Glomerular visceral epithelial cell (primary cell): ENCODE measurements at regions not wholly inside any gene's neighbourhood (a gene's known extent, or its start where the extent isn't known, plus 50 kb on each side); places are given as distances from the start of the nearest gene placed in this dataset.
"Not testable (repeated sequence)": the region's sequence is repeated elsewhere in the genome, so short reads cannot be mapped to it uniquely, and the experiment has no call there.

ENCODE experiments used
- DNase-seq: peaks from one replicate; pipeline ENCODE4 v3.0.0-alpha.2; 2016; ENCODE audit errors: extremely low spot score

DNA sequence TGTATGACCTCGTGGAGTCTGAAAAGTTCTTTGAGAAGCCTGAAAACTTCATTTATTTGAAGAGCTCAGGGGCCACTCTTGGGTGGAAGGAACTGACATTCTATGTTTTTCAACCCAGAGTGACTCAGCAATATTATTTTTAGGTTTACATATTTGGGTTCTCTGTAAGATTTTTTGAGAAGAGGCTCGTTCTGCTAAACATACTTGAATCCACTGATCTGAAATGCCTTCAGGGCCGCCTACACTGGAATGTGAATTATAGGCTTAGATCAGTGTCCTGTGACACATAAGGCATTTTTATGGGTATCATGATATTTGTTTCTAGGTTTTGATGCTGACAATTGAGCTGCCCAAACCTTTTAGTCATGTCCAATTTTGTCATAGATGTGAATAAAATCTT lies 86.2 kb downstream of the PSAT1 start:
- no peak for DNase-seq

DNA sequence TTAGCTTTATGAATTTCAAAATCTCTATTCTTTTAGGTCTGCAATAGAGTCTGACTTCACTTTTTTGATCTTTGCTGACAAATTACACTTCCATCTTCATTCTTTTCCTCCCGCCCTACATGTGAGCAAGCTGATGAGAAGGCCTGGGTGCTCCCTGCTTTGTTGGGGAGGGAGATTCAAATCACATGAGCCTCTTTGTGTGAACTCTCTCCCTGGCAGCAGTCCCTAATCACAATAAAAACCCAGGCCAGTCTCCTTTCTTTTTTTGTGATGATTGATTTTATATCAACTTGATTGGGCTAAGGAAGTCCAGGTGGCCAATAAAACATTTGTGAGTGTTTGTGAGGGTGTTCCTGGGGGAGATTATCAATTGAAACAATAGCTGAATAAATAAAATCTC lies 89.4 kb downstream of the PSAT1 start:
- no peak for DNase-seq

DNA sequence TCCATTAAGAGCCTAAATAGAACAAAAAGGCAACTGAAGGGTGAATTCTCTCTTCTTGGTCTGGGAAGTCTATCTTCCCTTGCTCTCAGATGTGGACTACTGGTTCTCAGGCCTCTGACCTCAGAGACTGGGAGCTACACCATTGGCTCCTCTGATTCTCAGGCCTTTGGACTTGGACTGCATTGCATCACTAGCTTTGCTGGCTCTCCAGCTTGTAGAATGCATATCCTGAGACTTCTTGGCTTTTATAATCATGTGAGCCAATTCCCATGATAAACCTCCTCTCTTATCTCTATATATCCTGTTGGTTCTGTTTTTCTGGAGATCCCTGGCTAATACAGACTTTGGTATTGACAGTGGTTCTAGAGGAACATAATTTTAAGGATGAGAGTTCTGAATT lies 89.8 kb downstream of the PSAT1 start:
- no peak for DNase-seq

DNA sequence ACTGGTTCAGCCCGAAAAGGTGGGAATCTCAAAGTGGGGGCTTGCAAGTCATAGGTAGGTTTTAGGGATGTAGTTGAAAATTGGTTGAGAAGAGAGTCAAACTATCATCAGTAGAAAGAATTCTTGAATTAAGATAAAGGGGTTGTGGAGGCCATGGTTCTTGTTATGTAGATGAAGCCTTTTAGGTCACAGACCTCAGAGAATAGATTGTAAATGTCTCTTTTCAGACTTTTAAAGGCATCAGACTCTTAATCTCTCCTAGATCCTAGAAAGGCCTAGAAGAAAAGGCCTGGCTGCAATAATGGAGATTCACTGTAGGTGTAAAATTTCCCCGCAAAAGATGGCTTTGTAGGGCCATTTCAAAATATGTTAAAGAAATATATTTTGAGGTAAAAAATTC lies 96.4 kb downstream of the PSAT1 start:
- DNase-seq: no peak

DNA sequence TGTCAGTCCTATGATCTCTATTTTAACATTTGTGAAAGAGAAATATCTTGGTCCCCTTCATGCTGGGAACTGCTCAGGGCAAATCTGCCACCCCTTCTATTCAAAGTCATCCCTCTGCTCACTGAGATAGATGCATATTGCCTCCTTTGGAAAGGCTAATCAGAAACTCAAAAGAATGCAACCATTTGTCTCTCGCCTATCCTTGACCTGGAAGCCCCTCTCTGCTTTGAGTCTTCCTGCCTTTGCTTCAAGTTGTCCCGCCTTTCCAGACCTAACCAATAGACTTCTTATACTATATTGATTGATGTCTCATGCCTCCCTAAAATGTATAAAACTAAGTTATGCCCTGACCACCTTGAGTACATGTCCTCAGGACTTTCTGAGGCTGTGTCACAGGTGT lies 97.0 kb downstream of the PSAT1 start:
- DNase-seq: no peak

DNA sequence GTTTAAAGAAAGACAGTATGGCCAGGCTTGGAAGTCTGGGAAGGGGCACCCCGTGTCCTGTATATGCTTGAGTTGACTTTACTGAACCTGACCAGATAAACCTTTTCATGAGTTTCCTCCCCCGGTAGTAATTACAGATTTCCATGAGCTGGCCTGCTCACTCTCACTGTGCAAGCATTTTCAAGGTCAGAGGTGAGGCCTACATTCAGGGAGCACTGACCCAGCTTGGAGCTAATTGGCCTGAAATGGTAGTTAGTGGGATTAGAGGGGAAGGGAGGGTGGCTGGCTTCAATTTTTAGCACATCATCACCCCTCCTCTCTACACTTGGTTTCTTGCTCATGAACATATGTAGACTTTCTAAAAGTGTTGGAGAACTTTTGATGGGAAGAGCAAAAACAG lies 99.2 kb downstream of the PSAT1 start:
- no peak for DNase-seq

DNA sequence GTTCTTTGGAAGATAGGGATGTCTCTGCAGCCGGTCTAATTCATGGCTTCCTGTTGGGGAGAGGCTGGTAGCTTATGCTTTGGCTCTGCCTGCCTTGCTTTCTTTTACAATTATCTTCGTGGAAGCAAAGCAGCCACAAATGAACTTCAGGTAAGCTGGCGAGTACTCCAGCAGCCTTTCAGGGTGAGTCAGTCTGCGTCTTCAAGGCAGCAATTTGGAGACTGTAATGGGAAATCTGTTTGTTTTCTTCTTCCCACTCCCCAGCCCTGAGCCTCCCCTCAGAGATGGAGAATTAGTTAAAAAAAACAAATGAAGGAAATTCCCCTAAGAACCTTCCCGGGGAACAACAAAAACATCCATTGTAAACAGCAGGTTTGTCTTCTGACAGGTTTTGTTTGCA lies 100.1 kb downstream of the PSAT1 start:
- no peak for DNase-seq

DNA sequence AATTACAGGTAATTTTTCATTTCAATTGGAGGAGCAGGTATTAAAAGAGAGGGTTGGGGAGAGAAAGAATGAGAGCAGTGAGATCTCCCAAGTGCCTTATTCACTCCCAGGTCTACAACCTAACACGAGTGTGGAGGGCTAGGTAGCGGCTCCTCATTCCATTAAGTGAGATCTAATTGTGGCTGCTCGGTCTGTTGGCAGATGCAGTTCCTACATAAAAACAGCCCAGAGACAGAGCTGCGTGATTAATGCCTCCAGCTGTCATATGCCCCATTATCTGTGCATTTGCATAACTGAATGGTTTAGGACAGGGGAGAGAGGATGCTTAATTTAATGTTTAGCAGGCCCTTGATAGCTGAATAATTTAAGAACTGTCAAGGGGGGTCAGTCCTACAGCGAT lies 100.5 kb downstream of the PSAT1 start:
- no peak for DNase-seq

DNA sequence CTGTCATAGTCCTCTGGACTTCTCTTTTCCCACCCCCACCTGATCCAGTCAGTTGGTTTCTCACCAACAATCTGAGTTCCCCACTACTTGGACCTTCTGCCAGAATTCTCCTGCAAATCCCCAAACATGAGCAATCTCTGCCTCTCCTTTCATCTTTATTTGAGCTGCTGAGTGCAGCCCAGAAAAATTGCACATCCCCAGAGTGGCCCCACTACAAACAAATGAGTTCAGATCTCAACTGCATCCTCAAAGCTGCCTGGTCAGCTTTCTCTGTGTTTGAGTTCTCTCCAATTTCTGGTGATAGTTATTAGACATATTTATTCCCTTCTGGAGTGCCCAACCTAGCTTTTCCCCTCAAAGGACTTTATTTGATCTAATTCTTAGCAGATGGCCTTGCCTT lies 102.2 kb downstream of the PSAT1 start:
- DNase-seq: no peak

DNA sequence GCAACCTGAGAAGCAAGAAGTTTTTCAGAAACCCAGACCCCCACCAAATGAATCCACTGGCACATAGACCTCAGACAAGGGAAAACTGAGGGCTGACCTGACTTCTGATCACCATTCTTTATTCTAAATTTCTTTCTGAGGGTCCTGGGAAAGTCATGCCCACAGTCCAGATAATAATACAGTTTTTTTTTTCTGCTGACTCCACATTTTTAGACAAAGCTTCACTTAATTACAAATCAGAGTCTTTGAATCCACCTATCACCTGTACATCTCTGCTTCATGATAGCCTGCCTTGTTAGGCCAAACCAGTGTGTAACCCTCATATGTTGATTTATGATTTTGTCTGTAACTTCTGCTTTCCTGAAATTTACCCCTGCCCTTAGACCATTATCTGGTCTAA lies 103.6 kb downstream of the PSAT1 start:
- no peak for DNase-seq

DNA sequence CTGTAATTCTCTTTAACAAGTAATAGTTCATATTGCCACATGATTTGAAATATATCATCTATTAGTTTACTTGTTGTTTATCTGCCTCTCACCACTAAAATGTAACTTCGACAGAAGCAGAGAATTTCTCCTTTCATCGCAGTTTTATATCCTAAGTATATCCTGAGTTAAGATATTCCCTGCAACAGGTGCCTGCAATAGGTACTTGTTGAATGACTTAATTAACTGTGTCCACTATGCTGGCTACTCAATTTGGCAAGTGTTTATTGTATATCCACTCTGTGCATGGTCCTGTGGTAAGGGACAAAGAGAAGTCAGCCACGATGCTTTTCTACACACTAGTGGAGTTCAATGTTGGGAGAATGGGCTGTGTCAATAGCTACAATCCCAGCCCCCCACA lies 108.5 kb downstream of the PSAT1 start:
- DNase-seq: no peak

DNA sequence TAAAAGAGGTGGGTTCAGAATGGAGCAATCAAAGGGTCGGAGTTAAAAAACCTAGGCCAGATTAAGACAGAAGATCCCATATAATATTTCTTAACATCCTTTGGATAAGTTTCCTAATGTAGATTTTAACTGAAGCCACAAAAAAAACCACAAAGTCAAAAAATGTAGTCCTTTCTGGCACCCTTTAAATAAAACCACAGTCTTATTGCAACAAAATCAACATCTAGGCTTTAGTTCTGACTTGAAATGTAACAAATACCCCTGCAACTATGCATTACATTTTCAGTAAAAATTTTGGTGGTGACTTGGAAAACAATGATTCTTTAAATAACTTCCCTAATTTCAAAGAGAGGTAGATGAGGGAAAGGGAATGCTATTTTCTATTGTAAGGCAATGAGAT lies 109.2 kb downstream of the PSAT1 start:
- no peak for DNase-seq

DNA sequence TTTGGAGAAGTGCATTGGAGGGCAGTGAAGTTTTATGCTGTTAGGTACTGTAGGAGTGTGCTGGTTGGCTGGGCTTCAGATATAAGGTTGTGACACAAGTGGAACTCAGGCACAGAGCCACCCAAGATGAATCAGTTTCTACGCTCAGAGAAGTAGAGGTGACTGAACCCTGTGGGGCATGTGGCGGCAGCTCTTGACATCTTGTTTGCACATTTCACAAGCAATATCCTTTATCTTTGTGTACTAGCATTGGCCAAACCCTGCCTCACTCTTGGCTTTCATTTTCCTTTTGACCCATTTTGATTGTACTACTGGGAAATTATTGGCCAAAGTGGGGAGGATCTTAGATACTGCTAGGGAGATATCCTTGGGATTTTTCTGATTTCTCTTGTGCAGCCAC lies 110.0 kb downstream of the PSAT1 start:
- DNase-seq: no peak

DNA sequence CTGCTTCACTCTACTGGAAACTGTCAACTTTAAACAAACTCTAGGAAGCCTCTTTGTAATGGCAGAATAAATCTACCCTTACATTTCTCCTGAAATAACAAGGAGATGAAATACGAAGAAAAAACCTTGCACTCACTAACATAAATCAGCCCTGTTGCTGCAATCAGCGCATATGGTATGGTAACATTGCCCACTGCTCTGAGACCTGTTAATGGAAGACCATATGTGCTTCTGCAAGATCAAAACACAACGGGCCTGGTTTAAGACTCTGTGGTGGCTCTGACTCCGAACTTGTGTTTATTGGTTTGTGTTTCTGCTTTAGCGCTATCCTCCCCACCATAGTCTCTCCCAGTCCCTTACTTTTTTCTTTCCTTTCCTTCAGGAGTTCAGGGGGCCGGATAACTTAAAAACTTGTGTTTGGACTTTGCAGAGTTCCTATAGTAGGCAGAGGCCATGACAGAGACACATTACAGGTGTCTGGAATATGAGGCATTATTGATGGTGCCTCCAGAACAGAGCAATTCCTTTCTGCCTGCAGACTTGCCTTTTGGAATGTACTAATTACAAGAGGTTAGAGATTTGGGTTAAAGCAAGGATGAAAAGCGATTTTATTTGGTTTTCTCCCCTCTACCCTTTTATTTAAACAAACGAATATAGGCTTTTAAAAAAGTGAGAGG lies 110.8 kb downstream of the PSAT1 start:
- DNase-seq: no peak

DNA sequence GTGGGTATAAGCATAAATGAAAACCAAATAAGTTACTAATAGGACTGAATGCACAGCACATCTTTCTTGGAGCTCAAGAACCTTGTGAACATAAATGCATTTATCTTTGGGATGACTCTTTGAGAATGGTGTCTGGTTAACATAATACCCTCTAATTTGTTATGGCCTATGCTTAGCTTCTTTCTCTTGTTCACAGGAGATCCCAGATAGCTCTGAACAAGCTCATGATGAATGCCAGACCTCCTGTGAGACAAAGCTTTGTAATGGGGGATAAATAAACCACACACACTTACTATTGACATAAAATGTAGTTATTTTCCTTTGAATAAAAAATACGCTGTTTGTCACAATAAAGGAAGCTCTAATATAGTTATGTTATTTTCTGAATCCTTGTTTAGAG lies 111.5 kb downstream of the PSAT1 start:
- DNase-seq: no peak

DNA sequence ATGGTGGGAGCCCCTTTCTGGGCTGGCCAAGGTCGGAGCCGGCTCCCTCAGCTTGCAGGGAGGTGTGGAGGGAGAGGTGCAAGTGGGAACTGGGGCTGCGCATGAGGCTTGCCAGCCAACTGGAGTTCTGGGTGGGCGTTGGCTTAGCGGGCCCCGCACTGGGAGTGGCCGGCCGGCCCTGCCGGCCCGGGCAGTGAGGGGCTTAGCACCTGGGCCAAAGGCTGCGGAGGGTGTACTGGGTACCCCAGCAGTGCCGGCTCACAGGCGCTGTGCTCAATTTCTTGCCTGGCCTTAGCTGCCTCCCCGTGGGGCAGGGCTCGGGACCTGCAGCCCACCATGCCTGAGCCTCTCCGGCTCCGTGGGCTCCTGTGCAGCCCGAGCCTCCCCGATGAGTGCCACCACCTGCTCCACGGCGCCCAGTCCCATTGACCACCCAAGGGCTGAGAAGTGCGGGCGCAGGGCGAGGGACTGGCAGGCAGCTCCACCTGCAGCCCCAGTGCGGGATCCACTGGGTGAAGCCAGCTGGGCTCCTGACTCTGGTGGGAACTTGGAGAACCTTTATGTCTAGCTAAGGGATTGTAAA lies 113.1 kb downstream of the PSAT1 start:
- not testable (repeated sequence) for DNase-seq

DNA sequence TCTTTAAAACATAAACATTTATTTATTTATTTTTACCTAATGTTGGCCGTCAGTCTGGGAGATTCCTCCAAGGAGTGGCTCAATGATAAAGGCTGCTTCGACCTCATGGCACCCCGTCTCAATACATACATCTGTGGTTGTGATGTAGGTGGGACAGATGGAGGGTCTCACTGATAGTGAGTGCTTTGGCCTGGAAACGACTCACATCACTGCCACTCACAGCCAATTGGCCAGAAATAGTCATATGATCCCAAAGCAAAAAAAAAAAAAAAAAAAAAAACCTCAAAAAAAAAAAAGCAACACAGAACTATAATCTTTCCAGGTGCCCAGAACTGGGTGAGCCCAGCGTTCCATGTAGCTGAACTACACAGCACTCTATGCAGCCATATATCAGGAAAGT lies 125.4 kb downstream of the PSAT1 start:
- DNase-seq: no peak

DNA sequence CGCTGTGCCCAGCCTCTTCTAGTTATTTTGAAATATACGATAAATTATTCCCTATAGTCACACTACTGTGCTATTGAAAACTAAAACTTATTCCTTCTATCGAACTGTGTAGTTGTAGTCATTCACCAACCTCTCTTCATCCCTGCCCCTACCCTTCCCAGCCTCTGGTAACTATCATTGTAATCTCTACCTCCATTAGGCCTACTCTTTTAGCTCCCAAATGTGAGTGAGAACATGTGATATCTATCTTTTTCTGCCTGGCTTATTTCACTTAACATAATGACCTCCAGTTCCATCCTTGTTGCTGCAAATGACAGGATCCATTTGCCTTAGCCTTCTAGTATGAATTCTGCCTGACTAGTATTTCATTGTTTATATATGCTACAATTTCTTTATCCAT lies 127.4 kb downstream of the PSAT1 start:
- DNase-seq: no peak

DNA sequence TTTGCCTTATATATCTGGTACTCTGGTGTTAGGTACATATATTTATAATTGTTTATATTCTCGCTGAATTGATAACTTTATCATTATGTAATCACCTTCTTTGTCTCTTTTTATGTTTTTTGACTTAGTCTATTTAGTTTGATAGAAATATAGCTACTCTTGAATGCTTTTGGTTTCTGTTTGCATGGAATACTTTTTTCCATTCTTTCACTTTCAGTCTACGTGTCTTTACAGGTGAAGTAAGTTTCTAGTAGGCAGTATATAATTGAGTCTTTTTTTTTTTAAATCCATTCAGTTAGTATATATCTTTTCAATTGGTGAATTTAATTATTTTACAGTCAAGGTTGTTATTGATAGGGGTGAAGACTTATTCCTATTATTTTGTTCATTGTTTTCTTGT lies 131.7 kb downstream of the PSAT1 start:
- DNase-seq: no peak

DNA sequence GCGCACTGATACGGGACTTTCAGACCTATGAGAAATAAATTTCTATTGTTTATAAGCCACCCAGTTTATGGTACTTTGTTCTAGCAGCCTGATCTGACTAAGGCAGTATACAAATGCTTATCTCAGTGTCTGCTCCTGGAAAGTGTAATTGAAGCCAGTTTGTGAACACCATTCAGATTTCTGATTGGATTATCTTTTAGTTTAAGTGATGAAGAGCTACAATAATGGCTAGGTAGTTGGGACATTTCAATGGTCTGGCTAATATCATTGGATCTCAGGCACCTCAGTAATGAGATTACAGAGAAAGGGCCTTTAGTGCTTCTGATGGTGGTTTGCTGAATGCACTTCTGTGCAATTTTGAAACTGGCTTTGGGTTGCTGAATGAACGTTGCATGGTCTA lies 133.5 kb downstream of the PSAT1 start:
- DNase-seq: no peak

DNA sequence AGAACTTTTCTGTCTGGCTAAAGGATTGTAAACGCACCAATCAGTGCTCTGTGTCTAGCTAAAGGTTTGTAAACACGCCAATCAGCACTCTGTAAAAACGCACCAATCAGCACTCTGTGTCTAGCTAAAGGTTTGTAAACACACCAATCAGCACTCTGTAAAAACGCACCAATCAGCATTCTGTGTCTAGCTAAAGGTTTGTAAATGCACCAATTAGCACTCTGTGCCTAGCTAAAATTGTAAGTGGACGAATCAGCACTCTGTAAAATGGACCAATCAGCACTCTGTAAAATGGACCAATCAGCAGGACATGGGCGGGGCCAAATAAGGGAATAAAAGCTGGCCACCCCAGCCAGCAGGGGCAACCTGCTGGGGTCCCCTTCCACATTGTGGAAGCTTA lies 134.1 kb downstream of the PSAT1 start:
- not testable (repeated sequence) for DNase-seq

DNA sequence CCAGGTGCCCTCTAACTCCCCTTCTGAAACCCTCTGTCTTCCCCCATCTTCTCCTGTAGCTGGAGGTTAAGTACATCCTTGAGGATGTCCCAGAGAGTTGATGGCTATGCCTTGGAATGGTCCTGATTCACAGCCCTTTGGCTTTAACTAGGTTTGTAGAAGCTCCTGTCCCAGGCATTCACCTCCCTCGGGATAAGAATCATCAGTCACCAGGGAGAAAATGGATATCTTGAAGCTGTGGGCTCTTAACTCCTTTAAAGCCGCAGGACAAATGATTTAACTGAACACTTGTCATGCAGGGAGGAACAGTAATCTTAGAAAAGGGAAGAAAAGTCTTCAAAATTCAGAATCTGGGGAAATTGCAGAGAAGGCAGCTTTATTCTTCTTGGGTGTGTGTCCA lies 139.9 kb downstream of the PSAT1 start:
- DNase-seq: no peak

DNA sequence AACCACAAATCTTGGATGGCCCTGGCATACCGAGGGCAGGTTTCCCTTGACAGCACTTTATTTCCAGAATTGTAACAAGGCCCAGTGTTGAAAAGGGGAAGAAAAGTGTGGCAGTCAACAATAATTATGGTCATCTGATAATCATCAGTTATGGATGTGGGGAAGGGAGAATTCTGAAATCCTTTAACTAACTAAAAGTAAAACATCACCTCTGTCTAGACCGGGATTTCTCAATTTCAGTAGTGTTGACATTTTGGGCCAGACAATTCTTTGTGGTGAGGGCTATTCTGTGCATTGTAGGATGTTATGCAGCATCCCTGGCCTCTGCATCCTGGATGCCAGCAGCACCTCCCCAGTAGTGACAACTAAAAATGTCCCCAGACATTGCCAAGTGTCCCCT lies 140.4 kb downstream of the PSAT1 start:
- no peak for DNase-seq

DNA sequence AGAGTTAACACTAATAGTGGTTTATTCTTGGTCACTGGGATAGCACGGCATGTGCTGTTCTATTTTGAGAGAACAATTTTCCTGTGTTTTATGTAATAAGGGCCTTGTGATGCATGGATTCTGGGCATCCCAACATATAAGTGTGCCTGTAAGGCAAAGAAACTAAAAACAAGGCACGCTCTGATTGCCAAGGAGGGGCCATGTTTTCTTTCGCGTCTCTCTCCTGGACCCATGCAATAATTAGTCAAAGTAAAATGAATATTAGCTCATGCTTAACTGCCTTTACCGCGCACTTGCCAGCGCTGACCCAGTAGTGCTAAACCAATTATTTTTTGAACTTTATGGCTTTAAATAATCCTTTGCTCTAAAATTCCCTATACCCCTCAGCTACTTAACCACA lies 140.9 kb downstream of the PSAT1 start:
- no peak for DNase-seq
